ENCODE measurements at regions not wholly inside any gene's neighbourhood (a gene's known extent, or its start where the extent isn't known, plus 50 kb on each side); places are given as distances from the start of the nearest gene placed in this dataset.

- no peak for TF ChIP-seq CTCF (IDR thresholded peaks at IDR 0.05 in 2 of 3, conservative IDR thresholded peaks at IDR 0.05 in 1 of 3; ENCODE audit: borderline replicate concordance in 1 of 3, insufficient read depth in 1 of 3, low read depth in 2 of 3, low read length in 2 of 3)
- TF ChIP-seq POLR2AphosphoS5 (IDR thresholded peaks at IDR 0.05; ENCODE audit: low read depth, low read length), result no peak
- TF ChIP-seq POLR2A (IDR thresholded peaks at IDR 0.05; ENCODE audit: borderline replicate concordance, extremely low read depth, insufficient read depth, insufficient read length), result no peak
- TF ChIP-seq CEBPB (IDR thresholded peaks at IDR 0.05; ENCODE audit: low read depth), result no peak
- TF ChIP-seq SIN3A (IDR thresholded peaks at IDR 0.05; ENCODE audit: low read depth), result no peak
- TF ChIP-seq JUND (IDR thresholded peaks at IDR 0.05), result no peak
- no peak for TF ChIP-seq EZH2 (IDR thresholded peaks at IDR 0.05)
Observed at GRCh38 chr2:117065912-117066311, 748.6 kb upstream of the DDX18 start.
